H9 (cell line): ENCODE measurements at regions not wholly inside any gene's neighbourhood (a gene's known extent, or its start where the extent isn't known, plus 50 kb on each side); places are given as distances from the start of the nearest gene placed in this dataset.

ENCODE experiments used
- DNase-seq: peaks from one replicate; pipeline ENCODE4 v3.0.0-alpha.2; 2017
- H2AFZ ChIP-seq: one replicate; pipeline ENCODE4 v1.6.1; 2013; ENCODE audit warnings: mild to moderate bottlenecking, low read length, control low read depth, moderate library complexity
- H2AK5ac ChIP-seq: 2 replicates; pipeline ENCODE4 v1.6.1; 2013; ENCODE audit warnings: low read length, control low read depth, mixed read lengths; ENCODE audit not compliant: insufficient read length
- H2BK120ac ChIP-seq: one replicate; pipeline ENCODE4 v1.6.1; 2013; ENCODE audit warnings: low read depth, mild to moderate bottlenecking, low read length, control low read depth, inconsistent platforms; ENCODE audit not compliant: poor library complexity, severe bottlenecking
- H2BK12ac ChIP-seq: 2 replicates; pipeline ENCODE4 v1.6.1; 2013; ENCODE audit warnings: low read length, control low read depth, mixed read lengths, low read depth; ENCODE audit not compliant: insufficient read length
- H2BK15ac ChIP-seq: 2 replicates; pipeline ENCODE4 v1.6.1; 2013; ENCODE audit warnings: low read depth, low read length, control low read depth
- H2BK20ac ChIP-seq: one replicate; pipeline ENCODE4 v1.6.1; 2013; ENCODE audit warnings: low read depth, mild to moderate bottlenecking, low read length, control low read depth, inconsistent platforms; ENCODE audit not compliant: poor library complexity, severe bottlenecking
- H2BK5ac ChIP-seq: 2 replicates; pipeline ENCODE4 v1.6.1; 2013; ENCODE audit warnings: low read length, control low read depth, mixed read lengths; ENCODE audit not compliant: insufficient read length
- H3K14ac ChIP-seq: 2 replicates; pipeline ENCODE4 v1.6.1; 2013; ENCODE audit warnings: low read length, control low read depth; ENCODE audit not compliant: insufficient read depth
- H3K18ac ChIP-seq: 2 replicates; pipeline ENCODE4 v1.6.1; 2013; ENCODE audit warnings: low read depth, mild to moderate bottlenecking, mixed read lengths, low read length, control low read depth; ENCODE audit not compliant: insufficient read length
- H3K23ac ChIP-seq: 2 replicates; pipeline ENCODE4 v1.6.1; 2013; ENCODE audit warnings: low read length, control low read depth, mixed read lengths, low read depth; ENCODE audit not compliant: insufficient read length
- H3K23me2 ChIP-seq: 2 replicates; pipeline ENCODE4 v1.6.1; 2013; ENCODE audit warnings: low read depth, mild to moderate bottlenecking, mixed read lengths, low read length, control low read depth; ENCODE audit not compliant: insufficient read length, poor library complexity, severe bottlenecking
- H3K27ac ChIP-seq: 2 replicates; pipeline ENCODE4 v1.5.1; 2013; ENCODE audit warnings: low read length, control low read depth, mixed read lengths, low read depth; ENCODE audit not compliant: insufficient read length
- H3K27me3 ChIP-seq: 2 replicates; pipeline ENCODE4 v1.6.1; 2013; ENCODE audit warnings: low read length, control low read depth, inconsistent platforms; ENCODE audit not compliant: insufficient read depth
- H3K4ac ChIP-seq: 2 replicates; pipeline ENCODE4 v1.6.1; 2013; ENCODE audit warnings: low read depth, mild to moderate bottlenecking, control low read depth, inconsistent platforms, low read length, moderate library complexity
- H3K4me1 ChIP-seq: 2 replicates; pipeline ENCODE4 v1.6.1; 2013; ENCODE audit warnings: low read length, control low read depth, inconsistent platforms; ENCODE audit not compliant: insufficient read depth
- H3K4me2 ChIP-seq: 2 replicates; pipeline ENCODE4 v1.6.1; 2013; ENCODE audit warnings: low read length, control low read depth, mixed read lengths; ENCODE audit not compliant: insufficient read length, insufficient read depth
- H3K56ac ChIP-seq: 2 replicates; pipeline ENCODE4 v1.6.1; 2013; ENCODE audit warnings: low read depth, mild to moderate bottlenecking, mixed read lengths, low read length, control low read depth; ENCODE audit not compliant: insufficient read length
- H3K79me1 ChIP-seq: 2 replicates; pipeline ENCODE4 v1.6.1; 2013; ENCODE audit warnings: low read depth, mild to moderate bottlenecking, moderate library complexity, low read length, control low read depth, inconsistent platforms; ENCODE audit not compliant: insufficient read depth, poor library complexity, severe bottlenecking
- H3K79me2 ChIP-seq: 2 replicates; pipeline ENCODE4 v1.6.1; 2013; ENCODE audit warnings: low read length, control low read depth, inconsistent platforms; ENCODE audit not compliant: insufficient read depth
- H3K9ac ChIP-seq: 2 replicates; pipeline ENCODE4 v1.6.1; 2013; ENCODE audit warnings: low read length, control low read depth, mixed read lengths; ENCODE audit not compliant: insufficient read length; ENCODE audit errors: extremely low read depth
- H3K9me3 ChIP-seq: one replicate; pipeline ENCODE4 v1.6.1; 2013; ENCODE audit warnings: low read depth, low read length, inconsistent platforms; ENCODE audit not compliant: control insufficient read depth
- H3T11ph ChIP-seq: one replicate; pipeline ENCODE4 v1.6.1; 2013; ENCODE audit warnings: mild to moderate bottlenecking, low read length, control low read depth, inconsistent platforms
- H4K20me1 ChIP-seq: one replicate; pipeline ENCODE4 v1.6.1; 2013; ENCODE audit not compliant: control insufficient read depth, insufficient read length, insufficient read depth
- H4K5ac ChIP-seq: 2 replicates; pipeline ENCODE4 v1.6.1; 2013; ENCODE audit warnings: low read depth, mild to moderate bottlenecking, mixed read lengths, low read length, control low read depth; ENCODE audit not compliant: insufficient read length
- H4K8ac ChIP-seq: replicated peaks from 2 replicates; pipeline ENCODE4 v1.6.1; 2013; ENCODE audit warnings: low read length, control low read depth, mixed read lengths, low read depth; ENCODE audit not compliant: insufficient read length
- H4K91ac ChIP-seq: 2 replicates; pipeline ENCODE4 v1.6.1; 2013; ENCODE audit warnings: low read depth, mild to moderate bottlenecking, moderate library complexity, mixed read lengths, low read length, control low read depth; ENCODE audit not compliant: insufficient read length
- H3K27ac Mint-ChIP-seq, 3 experiments: 2 replicates in 2 of 3; 3 replicates in 1 of 3; pipeline ENCODE4 v1.8.0; 2020 to 2021; ENCODE audit warnings: mixed read lengths in 3 of 3, mild to moderate bottlenecking in 1 of 3, moderate library complexity in 1 of 3
- H3K27me3 Mint-ChIP-seq: 2 replicates; pipeline ENCODE4 v1.8.0; 2021; ENCODE audit warnings: low read depth, mild to moderate bottlenecking, moderate library complexity, mixed read lengths
- H3K36me3 Mint-ChIP-seq, 3 experiments: 2 replicates in 2 of 3; 3 replicates in 1 of 3; pipeline ENCODE4 v1.8.0; 2020 to 2021; ENCODE audit warnings: low read depth in 3 of 3, mixed read lengths in 3 of 3; ENCODE audit not compliant: insufficient read depth in 1 of 3
- H3K4me1 Mint-ChIP-seq, 2 experiments: 2 replicates each; pipeline ENCODE4 v1.8.0; 2020; ENCODE audit warnings: mixed read lengths in 2 of 2
- H3K4me3 Mint-ChIP-seq, 2 experiments: 2 replicates in 1 of 2; 3 replicates in 1 of 2; pipeline ENCODE4 v1.8.0; 2020 to 2021; ENCODE audit warnings: mild to moderate bottlenecking in 2 of 2, mixed read lengths in 2 of 2, moderate library complexity in 1 of 2
- H3K9me3 Mint-ChIP-seq, 2 experiments: 2 replicates in 1 of 2; 3 replicates in 1 of 2; pipeline ENCODE4 v1.8.0; 2020; ENCODE audit warnings: mild to moderate bottlenecking in 2 of 2, mixed read lengths in 2 of 2, moderate library complexity in 1 of 2
- WGBS: extraction: QIAGEN DNeasy Blood & Tissue Kit; methylation state at CpG from one replicate; pipeline ENCODE4 v1.1.7; 2013; ENCODE audit warnings: missing lambda C conversion rate, low lambda C conversion rate, mixed read lengths; ENCODE audit not compliant: insufficient read length; ENCODE audit errors: extremely low coverage; 5-methylcytosine and 5-hydroxymethylcytosine counted together
- TF ChIP-seq, protein P1 (sequence below): fragments of 200-600 bp; sonication (generic); conservative IDR thresholded peaks from 3 replicates; pipeline ENCODE4 v1.8.0; 2021; ENCODE audit warnings: antibody characterized with exemption, mild to moderate bottlenecking

DNA sequence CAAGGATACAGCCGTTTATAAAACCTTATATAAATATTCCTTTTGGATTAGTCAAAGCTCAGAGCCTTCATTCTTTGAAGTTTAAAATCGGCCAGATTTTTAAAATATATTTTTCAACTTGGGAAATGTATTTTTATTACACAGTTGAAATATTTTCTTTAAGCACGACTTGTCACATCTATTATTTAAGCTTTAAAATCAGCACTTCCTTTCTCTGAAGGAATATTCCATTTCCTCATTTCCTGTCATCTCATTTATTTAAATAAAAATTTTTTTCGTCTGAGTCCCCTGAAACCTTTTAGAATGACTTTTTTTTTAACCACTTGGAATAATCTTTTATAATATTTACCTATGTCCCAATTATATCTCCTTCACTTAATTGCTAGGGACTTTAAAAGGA, 107.5 kb upstream of the PDE3A start:
- Mint-ChIP-seq H3K4me1 (peaks cover 26 to 27% of the 10 kb centered on the region in 2 experiments), H3K4me3 (no peak overlapping the region), H3K27ac (no peak overlapping the region), H3K36me3 (no peaks in the 10 kb centered on the region), H3K27me3 (no peaks in the 10 kb centered on the region), H3K9me3 (no peaks in the 10 kb centered on the region)
- Histone ChIP-seq H3K56ac (no peak overlapping the region), H2BK5ac (no peak overlapping the region), H3K23ac (no peak overlapping the region), H3K79me1 (no peaks in the 10 kb centered on the region), H3K27ac (no peak overlapping the region), H2BK120ac (no peak overlapping the region), H3K4ac (no peak overlapping the region), H2AK5ac (no peak overlapping the region), H3K14ac (no peak overlapping the region), H3K9ac (no peak overlapping the region), H4K5ac (no peak overlapping the region), H3K9me3 (no peaks in the 10 kb centered on the region), H2BK12ac (no peak overlapping the region), H3K4me2 (no peak overlapping the region), H3K23me2 (no peaks in the 10 kb centered on the region), H3K27me3 (no peaks in the 10 kb centered on the region), H4K91ac (no peak overlapping the region), H3K18ac (no peak overlapping the region), H4K20me1 (no peaks in the 10 kb centered on the region), H3K79me2 (no peaks in the 10 kb centered on the region), H3K4me1 (peaks cover 7% of the 10 kb centered on the region; the same call in 1 of the 2 replicates), H2AFZ (no peak overlapping the region), H3T11ph (no peak overlapping the region), H2BK20ac (no peak overlapping the region), H4K8ac (no peak overlapping the region), H2BK15ac (no peak overlapping the region)
- TF ChIP-seq, protein P1, sequence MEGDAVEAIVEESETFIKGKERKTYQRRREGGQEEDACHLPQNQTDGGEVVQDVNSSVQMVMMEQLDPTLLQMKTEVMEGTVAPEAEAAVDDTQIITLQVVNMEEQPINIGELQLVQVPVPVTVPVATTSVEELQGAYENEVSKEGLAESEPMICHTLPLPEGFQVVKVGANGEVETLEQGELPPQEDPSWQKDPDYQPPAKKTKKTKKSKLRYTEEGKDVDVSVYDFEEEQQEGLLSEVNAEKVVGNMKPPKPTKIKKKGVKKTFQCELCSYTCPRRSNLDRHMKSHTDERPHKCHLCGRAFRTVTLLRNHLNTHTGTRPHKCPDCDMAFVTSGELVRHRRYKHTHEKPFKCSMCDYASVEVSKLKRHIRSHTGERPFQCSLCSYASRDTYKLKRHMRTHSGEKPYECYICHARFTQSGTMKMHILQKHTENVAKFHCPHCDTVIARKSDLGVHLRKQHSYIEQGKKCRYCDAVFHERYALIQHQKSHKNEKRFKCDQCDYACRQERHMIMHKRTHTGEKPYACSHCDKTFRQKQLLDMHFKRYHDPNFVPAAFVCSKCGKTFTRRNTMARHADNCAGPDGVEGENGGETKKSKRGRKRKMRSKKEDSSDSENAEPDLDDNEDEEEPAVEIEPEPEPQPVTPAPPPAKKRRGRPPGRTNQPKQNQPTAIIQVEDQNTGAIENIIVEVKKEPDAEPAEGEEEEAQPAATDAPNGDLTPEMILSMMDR: no peak
- WGBS: 100% methylated on average over 1 of the region's 4 CpGs
- no peak for DNase-seq
